Breast epithelium (tissue), 4 donors: ENCODE measurements at regions not wholly inside any gene's neighbourhood (a gene's known extent, or its start where the extent isn't known, plus 50 kb on each side); places are given as distances from the start of the nearest gene placed in this dataset.

Source experiments
- DNase-seq, 2 donors: peaks; one replicate each; pipeline ENCODE4 v3.0.0-alpha.2; 2019; ENCODE audit warnings: low spot score in 2 of 2
- H3K27ac ChIP-seq, 2 donors: fragments of 200-600 bp; sonication (generic) in 1 of 2; one replicate each; pipeline ENCODE4 v1.5.1; 2016 to 2019; ENCODE audit warnings: mild to moderate bottlenecking in 1 of 2
- H3K27me3 ChIP-seq, 2 donors: fragments of 200-600 bp; sonication (generic) in 1 of 2; one replicate each; pipeline versions ENCODE4 v1.5.1 to v1.6.0; 2017 to 2019; ENCODE audit warnings: control low read depth in 1 of 2, mild to moderate bottlenecking in 1 of 2
- H3K36me3 ChIP-seq: fragments of 200-600 bp; one replicate; pipeline ENCODE4 v1.5.1; 2019
- H3K4me1 ChIP-seq, 2 donors: fragments of 200-600 bp; sonication (generic); one replicate each; pipeline ENCODE4 v1.5.1; 2016 to 2019; ENCODE audit warnings: control low read depth in 1 of 2
- H3K4me3 ChIP-seq, 3 donors: fragments of 200-600 bp; sonication (generic); 1 replicate in 2 of 3; 2 replicates in 1 of 3; pipeline ENCODE4 v1.5.1; 2016 to 2019; ENCODE audit warnings: mild to moderate bottlenecking in 3 of 3, moderate library complexity in 2 of 3
- H3K9me3 ChIP-seq, 2 donors: fragments of 200-600 bp; sonication (generic) in 1 of 2; one replicate each; pipeline ENCODE4 v1.5.1; 2016 to 2019; ENCODE audit warnings: control low read depth in 1 of 2
- CTCF ChIP-seq, 3 donors: fragments of 450-650 bp; IDR thresholded peaks; one replicate each; pipeline ENCODE4 v1.5.1; 2016 to 2017; ENCODE audit warnings: antibody characterized with exemption in 3 of 3, mild to moderate bottlenecking in 3 of 3, moderate library complexity in 3 of 3
- POLR2A ChIP-seq: fragments of 450-650 bp; IDR thresholded peaks from one replicate; pipeline ENCODE4 v1.6.1; 2016; ENCODE audit warnings: antibody characterized with exemption, mild to moderate bottlenecking, moderate library complexity
- POLR2AphosphoS5 ChIP-seq, 3 donors: sonication (generic); formaldehyde crosslinking; IDR thresholded peaks; one replicate each; pipeline ENCODE4 v1.6.1; 2017; ENCODE audit warnings: antibody characterized with exemption in 3 of 3
- intact Hi-C: fragments of 100-400 bp; cut with DNase I; formaldehyde crosslinking; loops from one replicate; pipeline ENCODE4 v1.15.1; 2023; ENCODE audit warnings: low total_unique reads

DNA sequence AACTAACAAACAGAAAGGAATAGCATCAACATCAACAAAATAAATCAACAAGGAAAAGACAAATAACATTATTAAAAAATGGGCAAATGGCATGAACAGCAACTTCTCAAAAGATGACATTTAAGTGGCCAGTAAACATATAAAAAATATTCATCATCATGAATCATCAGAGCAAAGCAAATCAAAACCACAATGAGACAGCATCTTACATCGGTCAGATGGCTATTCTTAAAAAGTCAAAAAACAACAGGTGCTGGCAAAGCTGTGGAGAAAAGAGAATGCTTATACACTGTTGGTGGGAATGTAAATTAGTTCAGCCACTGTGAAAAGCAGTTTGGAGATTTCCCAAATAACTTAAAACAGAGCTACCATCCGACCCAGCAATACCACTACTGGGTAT lies 327.1 kb downstream of the CMPK2 start:
- Histone ChIP-seq H3K9me3 (no peaks in the 10 kb centered on the region), H3K27ac (no peak overlapping the region), H3K27me3 (peaks cover 0 to 6% of the 10 kb centered on the region in 2 donors), H3K4me1 (no peaks in the 10 kb centered on the region), H3K36me3 (no peaks in the 10 kb centered on the region), H3K4me3 (no peak overlapping the region)
- DNase-seq, result no peak
- TF ChIP-seq POLR2AphosphoS5 (IDR thresholded peaks at IDR 0.05) (no peak), CTCF (IDR thresholded peaks at IDR 0.05) (no peak), POLR2A (no peak)
- intact Hi-C loops, result no loop called here

DNA sequence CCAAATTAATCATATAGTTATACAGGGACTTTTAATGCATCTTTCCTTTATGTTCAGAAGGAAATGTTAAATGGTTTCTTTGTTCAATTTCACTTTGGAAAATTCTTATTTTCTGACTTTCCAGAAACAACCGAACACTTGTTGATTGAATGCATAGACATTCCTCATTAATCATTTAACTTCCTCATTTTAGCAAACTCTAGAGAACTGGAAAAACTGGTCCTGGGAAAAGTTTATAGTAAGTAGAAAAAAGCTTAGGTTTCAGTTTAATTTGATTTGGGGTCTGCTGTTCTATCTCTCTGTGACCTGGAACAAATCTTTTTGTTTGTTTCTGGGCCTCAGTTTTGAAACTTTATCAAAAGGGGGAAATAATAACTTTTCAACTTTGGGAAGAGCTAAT lies 320.4 kb downstream of the CMPK2 start:
- DNase-seq, result no peak
- no peaks in the 10 kb centered on the region for H3K36me3 ChIP-seq
- H3K27ac ChIP-seq, result no peak overlapping the region
- no peak overlapping the region for H3K4me3 ChIP-seq
- intact Hi-C loops, result no loop called here
- H3K4me1 ChIP-seq, result no peaks in the 10 kb centered on the region
- H3K27me3 ChIP-seq, result no peaks in the 10 kb centered on the region
- TF ChIP-seq POLR2A (no peak), POLR2AphosphoS5 (IDR thresholded peaks at IDR 0.05) (no peak), CTCF (IDR thresholded peaks at IDR 0.05) (no peak)
- no peaks in the 10 kb centered on the region for H3K9me3 ChIP-seq

DNA sequence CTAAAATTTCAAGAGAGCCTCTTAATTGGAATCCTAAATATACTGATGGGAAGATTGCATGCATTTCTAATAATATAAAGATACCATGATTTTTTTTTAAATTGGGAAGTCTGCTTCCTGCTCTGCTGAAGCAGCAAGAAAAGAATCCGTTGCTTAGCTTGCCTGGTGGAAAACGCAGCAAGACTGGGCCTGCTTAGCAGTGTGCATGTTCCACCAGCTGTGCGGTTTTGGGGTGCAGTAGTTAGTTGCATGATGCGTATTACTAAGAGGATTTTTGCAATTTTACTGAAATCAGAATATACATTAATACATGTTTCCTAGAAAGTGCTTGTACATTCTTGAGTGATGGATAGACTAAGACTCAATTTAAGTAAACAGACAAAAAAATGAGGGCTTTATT lies 319.9 kb downstream of the CMPK2 start:
- Histone ChIP-seq H3K4me1 (no peaks in the 10 kb centered on the region), H3K36me3 (no peaks in the 10 kb centered on the region), H3K4me3 (no peak overlapping the region), H3K27ac (no peak overlapping the region), H3K9me3 (peaks cover 0 to 2% of the 10 kb centered on the region in 2 donors), H3K27me3 (no peaks in the 10 kb centered on the region)
- no peak for DNase-seq
- no peak for TF ChIP-seq POLR2A
- TF ChIP-seq CTCF (IDR thresholded peaks at IDR 0.05), result no peak
- no peak for TF ChIP-seq POLR2AphosphoS5 (IDR thresholded peaks at IDR 0.05)
- intact Hi-C loops, result no loop called here

GRCh38 chr2:6554466-6554865 lies 311.2 kb downstream of the CMPK2 start:
- no peak for DNase-seq
- Histone ChIP-seq H3K9me3 (peaks cover 0 to 6% of the 10 kb centered on the region in 2 donors), H3K4me1 (no peaks in the 10 kb centered on the region), H3K36me3 (no peaks in the 10 kb centered on the region), H3K4me3 (no peak overlapping the region), H3K27me3 (no peaks in the 10 kb centered on the region), H3K27ac (no peak overlapping the region)
- TF ChIP-seq POLR2AphosphoS5 (IDR thresholded peaks at IDR 0.05), result no peak
- intact Hi-C loops, result no loop called here

- no peak overlapping the region for H3K4me3 ChIP-seq
- H3K36me3 ChIP-seq, result no peaks in the 10 kb centered on the region
- intact Hi-C loops, result no loop called here
- no peaks in the 10 kb centered on the region for H3K9me3 ChIP-seq
- no peak overlapping the region for H3K27ac ChIP-seq
- no peaks in the 10 kb centered on the region for H3K4me1 ChIP-seq
- TF ChIP-seq CTCF (IDR thresholded peaks at IDR 0.05) (no peak), POLR2A (no peak), POLR2AphosphoS5 (IDR thresholded peaks at IDR 0.05) (no peak)
- no peaks in the 10 kb centered on the region for H3K27me3 ChIP-seq
- no peak for DNase-seq
Measured at GRCh38 chr2:6556755-6557154, 309.0 kb downstream of the CMPK2 start.

DNA sequence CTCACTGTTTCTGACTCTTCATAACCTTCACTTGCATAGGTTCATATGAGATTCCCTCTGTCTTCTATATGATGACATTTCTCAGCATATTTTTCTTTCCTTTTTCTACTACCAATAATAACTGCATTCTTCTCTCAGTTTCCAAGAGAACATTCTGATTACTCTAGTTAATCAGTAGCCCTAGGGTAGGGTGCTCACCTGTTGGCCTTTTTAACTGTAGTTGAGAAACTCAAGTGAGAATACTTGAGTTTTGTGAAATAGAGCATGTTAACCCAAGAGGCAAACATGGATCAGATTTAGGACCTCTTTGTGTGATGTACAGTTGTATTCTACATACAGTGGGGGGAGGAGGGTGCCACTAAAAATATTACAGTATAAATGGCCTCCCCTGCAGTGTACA lies 308.0 kb downstream of the CMPK2 start:
- H3K4me1 ChIP-seq, result no peaks in the 10 kb centered on the region
- no peaks in the 10 kb centered on the region for H3K9me3 ChIP-seq
- no peak overlapping the region for H3K4me3 ChIP-seq
- H3K27me3 ChIP-seq, result no peaks in the 10 kb centered on the region
- DNase-seq, result no peak
- H3K27ac ChIP-seq, result no peak overlapping the region
- no peaks in the 10 kb centered on the region for H3K36me3 ChIP-seq
- intact Hi-C loops, result no loop called here
- no peak for TF ChIP-seq POLR2A
- no peak for TF ChIP-seq CTCF (IDR thresholded peaks at IDR 0.05)
- TF ChIP-seq POLR2AphosphoS5 (IDR thresholded peaks at IDR 0.05), result no peak
